Calu3 (cell line): ENCODE measurements at regions not wholly inside any gene's neighbourhood (a gene's known extent, or its start where the extent isn't known, plus 50 kb on each side); places are given as distances from the start of the nearest gene placed in this dataset.
A peak's percentile ranks its signal among the peaks of the same experiment; 100 is the strongest.

Experiments used
- BruUV-seq: library from RNA; stranded (reverse); fragments of 400-500 nt; replicated peaks from 2 replicates; lab custom pipeline; 2021; lab: Mats Ljungman, UMichigan
- CTCF ChIA-PET: fragments of 300-600 bp; sonication (Branson Sonifier 250); formaldehyde crosslinking; loops from one replicate; lab custom pipeline; 2022; ENCODE audit warnings: antibody characterized with exemption; lab: Charles Lee
- DNase-seq: peaks from one replicate; pipeline ENCODE4 v3.0.0; 2022
- H3K27ac Mint-ChIP-seq: one replicate; pipeline ENCODE4 v1.8.0; 2022; ENCODE audit warnings: mixed read lengths; ENCODE audit not compliant: unreplicated experiment
- H3K27me3 Mint-ChIP-seq: one replicate; pipeline ENCODE4 v1.8.0; 2022; ENCODE audit warnings: mixed read lengths; ENCODE audit not compliant: unreplicated experiment
- H3K36me3 Mint-ChIP-seq: one replicate; pipeline ENCODE4 v1.8.0; 2022; ENCODE audit warnings: mild to moderate bottlenecking, moderate library complexity, mixed read lengths; ENCODE audit not compliant: insufficient read depth, unreplicated experiment
- H3K4me1 Mint-ChIP-seq: one replicate; pipeline ENCODE4 v1.8.0; 2022; ENCODE audit warnings: mild to moderate bottlenecking, low read depth, mixed read lengths; ENCODE audit not compliant: unreplicated experiment
- H3K4me3 Mint-ChIP-seq: one replicate; pipeline ENCODE4 v1.8.0; 2022; ENCODE audit warnings: mild to moderate bottlenecking, low read depth, moderate library complexity, mixed read lengths; ENCODE audit not compliant: unreplicated experiment
- H3K9me3 Mint-ChIP-seq: one replicate; pipeline ENCODE4 v1.8.0; 2022; ENCODE audit warnings: low read depth, mixed read lengths; ENCODE audit not compliant: unreplicated experiment
- intact Hi-C: fragments of 100-400 bp; cut with micrococcal nuclease; formaldehyde crosslinking; loops from one replicate; pipeline ENCODE4 v1.10.0; 2022; ENCODE audit not compliant: unreplicated experiment
- TF ChIP-seq, protein P1 (sequence below): fragments of 200-600 bp; IDR thresholded peaks from one replicate; pipeline ENCODE4 v1.8.0; 2022; ENCODE audit warnings: antibody characterized with exemption; ENCODE audit not compliant: unreplicated experiment

DNA sequence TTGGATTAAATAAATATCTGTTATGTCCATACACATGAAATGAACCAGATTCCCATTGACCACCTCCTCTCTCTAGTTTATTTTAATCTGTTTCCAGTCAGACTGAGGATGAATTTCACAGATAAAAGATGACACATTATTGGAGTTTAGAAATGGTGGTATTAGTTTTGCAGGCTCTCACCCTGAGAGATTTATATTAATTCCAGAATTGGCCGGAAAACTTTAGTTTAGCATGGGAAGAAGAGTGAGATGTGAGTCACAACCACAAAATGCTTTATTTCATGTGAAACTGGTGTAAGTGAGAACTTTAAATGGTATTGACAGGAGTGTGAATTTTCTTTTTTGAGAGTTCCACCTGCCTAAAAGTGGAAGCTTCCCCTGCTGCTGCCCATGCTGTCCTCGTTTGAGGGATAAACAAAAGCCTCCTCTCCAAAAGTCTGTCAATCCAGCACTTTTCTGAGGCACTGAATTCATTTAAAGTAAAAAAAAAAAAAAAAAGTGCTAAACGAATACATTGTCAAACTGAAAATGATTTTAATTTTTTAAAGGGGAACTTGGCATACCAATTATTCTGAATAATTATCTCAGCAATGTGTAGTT lies 65.1 kb upstream of the EPHA3 start:
- Mint-ChIP-seq H3K27me3 (no peaks in the 10 kb centered on the region), H3K9me3 (peaks cover 6% of the 10 kb centered on the region), H3K4me1 (no peaks in the 10 kb centered on the region), H3K36me3 (no peaks in the 10 kb centered on the region), H3K4me3 (no peak overlapping the region), H3K27ac (no peak overlapping the region)
- TF ChIP-seq, protein P1, sequence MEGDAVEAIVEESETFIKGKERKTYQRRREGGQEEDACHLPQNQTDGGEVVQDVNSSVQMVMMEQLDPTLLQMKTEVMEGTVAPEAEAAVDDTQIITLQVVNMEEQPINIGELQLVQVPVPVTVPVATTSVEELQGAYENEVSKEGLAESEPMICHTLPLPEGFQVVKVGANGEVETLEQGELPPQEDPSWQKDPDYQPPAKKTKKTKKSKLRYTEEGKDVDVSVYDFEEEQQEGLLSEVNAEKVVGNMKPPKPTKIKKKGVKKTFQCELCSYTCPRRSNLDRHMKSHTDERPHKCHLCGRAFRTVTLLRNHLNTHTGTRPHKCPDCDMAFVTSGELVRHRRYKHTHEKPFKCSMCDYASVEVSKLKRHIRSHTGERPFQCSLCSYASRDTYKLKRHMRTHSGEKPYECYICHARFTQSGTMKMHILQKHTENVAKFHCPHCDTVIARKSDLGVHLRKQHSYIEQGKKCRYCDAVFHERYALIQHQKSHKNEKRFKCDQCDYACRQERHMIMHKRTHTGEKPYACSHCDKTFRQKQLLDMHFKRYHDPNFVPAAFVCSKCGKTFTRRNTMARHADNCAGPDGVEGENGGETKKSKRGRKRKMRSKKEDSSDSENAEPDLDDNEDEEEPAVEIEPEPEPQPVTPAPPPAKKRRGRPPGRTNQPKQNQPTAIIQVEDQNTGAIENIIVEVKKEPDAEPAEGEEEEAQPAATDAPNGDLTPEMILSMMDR = no peak
- DNase-seq = no peak
- intact Hi-C loops = no loop called here
- CTCF ChIA-PET = no interaction called here
- no TSS peak for BruUV-seq

DNA sequence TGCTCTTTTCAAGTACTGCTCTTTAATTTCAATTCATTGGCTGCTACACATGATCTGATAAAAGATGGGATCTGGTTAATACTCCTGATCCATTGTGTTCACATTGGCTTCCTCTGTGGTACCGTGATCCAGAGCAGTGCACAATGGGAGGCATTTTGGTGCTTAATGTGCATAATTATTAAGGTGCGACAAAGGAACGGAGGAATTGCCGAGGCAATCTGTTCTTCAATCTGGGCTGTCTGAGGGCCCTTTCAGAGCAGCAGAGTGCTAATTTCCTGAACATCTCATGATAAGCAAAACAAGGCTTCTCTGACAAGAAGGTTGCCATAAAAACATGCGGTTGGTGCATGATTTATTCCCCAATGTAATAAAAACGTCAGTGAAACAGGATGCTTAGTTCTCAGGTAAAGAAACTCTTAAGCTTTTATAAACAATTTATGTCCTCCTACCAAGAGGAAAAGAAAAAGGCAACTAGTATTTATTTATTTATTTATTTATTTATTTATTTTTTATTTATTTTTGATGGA lies 64.0 kb upstream of the EPHA3 start:
- CTCF ChIA-PET = no interaction called here
- Mint-ChIP-seq H3K27ac (no peak overlapping the region), H3K4me3 (no peak overlapping the region), H3K36me3 (no peaks in the 10 kb centered on the region), H3K27me3 (no peaks in the 10 kb centered on the region), H3K4me1 (no peaks in the 10 kb centered on the region), H3K9me3 (no peaks in the 10 kb centered on the region)
- intact Hi-C loops = no loop called here
- DNase-seq = no peak
- no TSS peak for BruUV-seq
- TF ChIP-seq, protein P1 = no peak

DNA sequence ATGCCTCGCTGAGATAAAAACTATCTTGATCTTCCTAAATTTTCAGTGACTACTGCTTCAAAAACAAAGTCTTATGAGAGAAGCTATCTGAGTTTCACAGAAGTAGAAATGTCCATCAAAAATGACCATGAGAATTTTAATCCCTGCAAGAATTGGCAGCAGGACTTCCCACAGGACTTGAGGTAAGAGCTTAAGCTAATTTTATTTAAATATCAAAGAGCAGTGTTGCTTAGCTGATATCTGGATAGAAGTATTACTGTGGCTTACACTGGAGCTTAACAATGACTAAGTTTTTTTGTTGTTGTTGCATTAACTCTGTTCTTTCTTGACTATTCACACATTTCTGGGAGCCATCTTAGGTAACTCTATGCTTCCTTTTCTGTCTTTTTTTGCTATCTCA lies 60.8 kb upstream of the EPHA3 start:
- CTCF ChIA-PET = interaction anchor here (0.5 to 0.6 kb wide), 2 partner anchors 920 to 1544 kb away, joined by 4 to 6 read pairs; no protein-coding TSS in a partner anchor
- Mint-ChIP-seq H3K4me3 (no peak overlapping the region), H3K27ac (no peak overlapping the region), H3K36me3 (no peaks in the 10 kb centered on the region), H3K9me3 (no peaks in the 10 kb centered on the region), H3K27me3 (no peaks in the 10 kb centered on the region), H3K4me1 (no peaks in the 10 kb centered on the region)
- intact Hi-C loops = no loop called here
- TF ChIP-seq, protein P1 = no peak
- no peak for DNase-seq
- BruUV-seq = no TSS peak

DNA sequence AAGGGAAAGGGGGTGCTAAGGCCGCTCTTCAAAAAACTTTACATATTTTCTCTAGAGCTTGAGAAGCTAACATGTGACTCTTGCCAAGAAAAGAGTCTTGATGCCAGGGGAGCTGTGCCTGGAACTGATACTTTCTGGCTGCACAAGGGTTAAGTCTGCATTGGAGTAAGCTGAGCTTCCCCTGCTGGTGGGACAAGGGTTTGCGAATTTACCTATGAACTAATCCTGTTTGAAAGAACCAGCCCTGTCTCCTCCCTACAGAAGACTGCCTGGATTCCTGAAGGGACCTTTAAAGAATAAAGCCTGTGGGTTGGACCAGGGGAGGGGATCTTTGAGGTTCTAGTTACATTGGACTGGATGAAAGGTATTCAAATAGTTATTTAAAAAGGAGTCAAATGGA lies 58.3 kb upstream of the EPHA3 start:
- Mint-ChIP-seq H3K9me3 (no peaks in the 10 kb centered on the region), H3K4me1 (no peaks in the 10 kb centered on the region), H3K27me3 (no peaks in the 10 kb centered on the region), H3K4me3 (no peak overlapping the region), H3K27ac (no peak overlapping the region), H3K36me3 (no peaks in the 10 kb centered on the region)
- peak; percentile 1 for DNase-seq
- TF ChIP-seq, protein P1 = no peak
- intact Hi-C loops = no loop called here
- no TSS peak for BruUV-seq
- CTCF ChIA-PET = interaction anchor here (0.5 kb wide), 1 partner anchor 574 kb away, joined by 3 read pairs; no protein-coding TSS in a partner anchor
